ENCODE measurements at regions not wholly inside any gene's neighbourhood (a gene's known extent, or its start where the extent isn't known, plus 50 kb on each side); places are given as distances from the start of the nearest gene placed in this dataset.

DNA sequence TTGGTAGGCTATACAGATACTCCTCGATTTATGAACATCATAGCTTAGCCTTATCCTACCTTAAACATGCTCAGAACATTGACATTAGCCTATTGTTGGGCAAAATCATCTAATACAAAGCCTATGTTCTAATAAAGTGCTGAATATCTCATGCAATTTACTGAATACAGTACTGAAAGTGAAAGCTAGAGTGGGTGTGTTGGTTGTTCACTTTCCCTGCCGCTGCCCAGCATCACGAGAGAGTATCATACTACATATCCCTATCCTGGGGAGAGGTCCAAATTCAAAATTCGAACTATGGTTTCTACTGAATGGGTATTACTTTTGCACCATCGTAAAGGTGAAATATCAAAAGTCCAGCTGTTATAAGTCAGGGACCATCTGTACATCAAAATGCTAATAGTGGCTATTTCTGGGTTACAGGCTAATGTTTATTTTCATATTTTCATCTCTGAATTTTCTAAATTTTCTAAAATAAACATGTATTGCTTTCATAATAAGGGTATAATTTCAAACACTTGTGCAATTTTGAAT lies 54.5 kb downstream of the NACA2 start (continued):
- TF ChIP-seq, protein P1, sequence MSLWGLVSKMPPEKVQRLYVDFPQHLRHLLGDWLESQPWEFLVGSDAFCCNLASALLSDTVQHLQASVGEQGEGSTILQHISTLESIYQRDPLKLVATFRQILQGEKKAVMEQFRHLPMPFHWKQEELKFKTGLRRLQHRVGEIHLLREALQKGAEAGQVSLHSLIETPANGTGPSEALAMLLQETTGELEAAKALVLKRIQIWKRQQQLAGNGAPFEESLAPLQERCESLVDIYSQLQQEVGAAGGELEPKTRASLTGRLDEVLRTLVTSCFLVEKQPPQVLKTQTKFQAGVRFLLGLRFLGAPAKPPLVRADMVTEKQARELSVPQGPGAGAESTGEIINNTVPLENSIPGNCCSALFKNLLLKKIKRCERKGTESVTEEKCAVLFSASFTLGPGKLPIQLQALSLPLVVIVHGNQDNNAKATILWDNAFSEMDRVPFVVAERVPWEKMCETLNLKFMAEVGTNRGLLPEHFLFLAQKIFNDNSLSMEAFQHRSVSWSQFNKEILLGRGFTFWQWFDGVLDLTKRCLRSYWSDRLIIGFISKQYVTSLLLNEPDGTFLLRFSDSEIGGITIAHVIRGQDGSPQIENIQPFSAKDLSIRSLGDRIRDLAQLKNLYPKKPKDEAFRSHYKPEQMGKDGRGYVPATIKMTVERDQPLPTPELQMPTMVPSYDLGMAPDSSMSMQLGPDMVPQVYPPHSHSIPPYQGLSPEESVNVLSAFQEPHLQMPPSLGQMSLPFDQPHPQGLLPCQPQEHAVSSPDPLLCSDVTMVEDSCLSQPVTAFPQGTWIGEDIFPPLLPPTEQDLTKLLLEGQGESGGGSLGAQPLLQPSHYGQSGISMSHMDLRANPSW (CRISPR knock-in tag; conservative IDR thresholded peaks at IDR 0.05; ENCODE audit: low read depth): no peak
- TF ChIP-seq ETV6 (CRISPR knock-in tag; IDR thresholded peaks at IDR 0.05) (no peak), ZNF121 (CRISPR knock-in tag; IDR thresholded peaks at IDR 0.05) (no peak), JUN (CRISPR knock-in tag; IDR thresholded peaks at IDR 0.05) (no peak), OVOL2 (CRISPR knock-in tag; IDR thresholded peaks at IDR 0.05; ENCODE audit: borderline replicate concordance) (no peak), GABPB1 (CRISPR knock-in tag; IDR thresholded peaks at IDR 0.05) (no peak), ZNF263 (CRISPR knock-in tag; IDR thresholded peaks at IDR 0.05; ENCODE audit: low read depth) (no peak), KAT7 (CRISPR knock-in tag; IDR thresholded peaks at IDR 0.05; ENCODE audit: borderline replicate concordance) (no peak)
- TF ChIP-seq, protein P2, sequence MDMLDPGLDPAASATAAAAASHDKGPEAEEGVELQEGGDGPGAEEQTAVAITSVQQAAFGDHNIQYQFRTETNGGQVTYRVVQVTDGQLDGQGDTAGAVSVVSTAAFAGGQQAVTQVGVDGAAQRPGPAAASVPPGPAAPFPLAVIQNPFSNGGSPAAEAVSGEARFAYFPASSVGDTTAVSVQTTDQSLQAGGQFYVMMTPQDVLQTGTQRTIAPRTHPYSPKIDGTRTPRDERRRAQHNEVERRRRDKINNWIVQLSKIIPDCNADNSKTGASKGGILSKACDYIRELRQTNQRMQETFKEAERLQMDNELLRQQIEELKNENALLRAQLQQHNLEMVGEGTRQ (CRISPR knock-in tag; IDR thresholded peaks at IDR 0.05): no peak
- TF ChIP-seq, protein P3, sequence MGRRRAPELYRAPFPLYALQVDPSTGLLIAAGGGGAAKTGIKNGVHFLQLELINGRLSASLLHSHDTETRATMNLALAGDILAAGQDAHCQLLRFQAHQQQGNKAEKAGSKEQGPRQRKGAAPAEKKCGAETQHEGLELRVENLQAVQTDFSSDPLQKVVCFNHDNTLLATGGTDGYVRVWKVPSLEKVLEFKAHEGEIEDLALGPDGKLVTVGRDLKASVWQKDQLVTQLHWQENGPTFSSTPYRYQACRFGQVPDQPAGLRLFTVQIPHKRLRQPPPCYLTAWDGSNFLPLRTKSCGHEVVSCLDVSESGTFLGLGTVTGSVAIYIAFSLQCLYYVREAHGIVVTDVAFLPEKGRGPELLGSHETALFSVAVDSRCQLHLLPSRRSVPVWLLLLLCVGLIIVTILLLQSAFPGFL (CRISPR knock-in tag; IDR thresholded peaks at IDR 0.05; ENCODE audit: borderline replicate concordance): no peak
- TF ChIP-seq, protein P4, sequence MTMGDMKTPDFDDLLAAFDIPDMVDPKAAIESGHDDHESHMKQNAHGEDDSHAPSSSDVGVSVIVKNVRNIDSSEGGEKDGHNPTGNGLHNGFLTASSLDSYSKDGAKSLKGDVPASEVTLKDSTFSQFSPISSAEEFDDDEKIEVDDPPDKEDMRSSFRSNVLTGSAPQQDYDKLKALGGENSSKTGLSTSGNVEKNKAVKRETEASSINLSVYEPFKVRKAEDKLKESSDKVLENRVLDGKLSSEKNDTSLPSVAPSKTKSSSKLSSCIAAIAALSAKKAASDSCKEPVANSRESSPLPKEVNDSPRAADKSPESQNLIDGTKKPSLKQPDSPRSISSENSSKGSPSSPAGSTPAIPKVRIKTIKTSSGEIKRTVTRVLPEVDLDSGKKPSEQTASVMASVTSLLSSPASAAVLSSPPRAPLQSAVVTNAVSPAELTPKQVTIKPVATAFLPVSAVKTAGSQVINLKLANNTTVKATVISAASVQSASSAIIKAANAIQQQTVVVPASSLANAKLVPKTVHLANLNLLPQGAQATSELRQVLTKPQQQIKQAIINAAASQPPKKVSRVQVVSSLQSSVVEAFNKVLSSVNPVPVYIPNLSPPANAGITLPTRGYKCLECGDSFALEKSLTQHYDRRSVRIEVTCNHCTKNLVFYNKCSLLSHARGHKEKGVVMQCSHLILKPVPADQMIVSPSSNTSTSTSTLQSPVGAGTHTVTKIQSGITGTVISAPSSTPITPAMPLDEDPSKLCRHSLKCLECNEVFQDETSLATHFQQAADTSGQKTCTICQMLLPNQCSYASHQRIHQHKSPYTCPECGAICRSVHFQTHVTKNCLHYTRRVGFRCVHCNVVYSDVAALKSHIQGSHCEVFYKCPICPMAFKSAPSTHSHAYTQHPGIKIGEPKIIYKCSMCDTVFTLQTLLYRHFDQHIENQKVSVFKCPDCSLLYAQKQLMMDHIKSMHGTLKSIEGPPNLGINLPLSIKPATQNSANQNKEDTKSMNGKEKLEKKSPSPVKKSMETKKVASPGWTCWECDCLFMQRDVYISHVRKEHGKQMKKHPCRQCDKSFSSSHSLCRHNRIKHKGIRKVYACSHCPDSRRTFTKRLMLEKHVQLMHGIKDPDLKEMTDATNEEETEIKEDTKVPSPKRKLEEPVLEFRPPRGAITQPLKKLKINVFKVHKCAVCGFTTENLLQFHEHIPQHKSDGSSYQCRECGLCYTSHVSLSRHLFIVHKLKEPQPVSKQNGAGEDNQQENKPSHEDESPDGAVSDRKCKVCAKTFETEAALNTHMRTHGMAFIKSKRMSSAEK (CRISPR knock-in tag; IDR thresholded peaks at IDR 0.05; ENCODE audit: borderline replicate concordance): no peak

Measured in WTC11 (cell line).